OCI-LY1 (cell line): ENCODE measurements at regions not wholly inside any gene's neighbourhood (a gene's known extent, or its start where the extent isn't known, plus 50 kb on each side); places are given as distances from the start of the nearest gene placed in this dataset.

ENCODE experiments used
- EZH2 ChIP-seq: fragments of 200-600 bp; sonication (generic), shearing (Covaris generic); IDR thresholded peaks from 2 replicates; pipeline ENCODE4 v1.8.0; 2017; ENCODE audit warnings: borderline replicate concordance, mixed run types, mild to moderate bottlenecking, antibody characterized with exemption, low read length, moderate library complexity, mixed read lengths
- TF ChIP-seq, protein P1 (sequence below): fragments of 200-600 bp; sonication (generic), shearing (Covaris generic); IDR thresholded peaks from 2 replicates; pipeline ENCODE4 v1.5.1; 2017; ENCODE audit warnings: mild to moderate bottlenecking, antibody characterized with exemption, low read length, moderate library complexity, mixed read lengths

DNA sequence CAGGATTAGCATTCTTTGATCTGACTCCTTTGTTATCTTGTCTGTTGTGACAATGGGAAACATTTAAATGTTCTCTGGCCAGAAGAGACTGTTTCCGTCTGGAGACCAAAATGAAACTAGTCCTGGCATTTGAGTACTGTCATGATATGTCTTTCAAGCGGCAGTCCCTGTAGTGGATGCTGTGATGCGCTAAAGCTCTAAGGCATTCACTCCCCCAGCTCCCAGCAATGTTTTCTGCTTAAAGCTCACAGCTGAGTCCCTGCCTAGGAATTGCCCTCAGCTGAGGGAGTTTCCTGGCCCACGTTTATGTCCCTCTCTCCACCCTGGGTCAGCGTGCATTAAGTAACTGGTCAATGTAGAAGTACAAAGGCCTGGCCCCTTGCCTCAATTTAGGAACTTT is 109.4 kb downstream of the UCHL5 start:
- TF ChIP-seq, protein P1, sequence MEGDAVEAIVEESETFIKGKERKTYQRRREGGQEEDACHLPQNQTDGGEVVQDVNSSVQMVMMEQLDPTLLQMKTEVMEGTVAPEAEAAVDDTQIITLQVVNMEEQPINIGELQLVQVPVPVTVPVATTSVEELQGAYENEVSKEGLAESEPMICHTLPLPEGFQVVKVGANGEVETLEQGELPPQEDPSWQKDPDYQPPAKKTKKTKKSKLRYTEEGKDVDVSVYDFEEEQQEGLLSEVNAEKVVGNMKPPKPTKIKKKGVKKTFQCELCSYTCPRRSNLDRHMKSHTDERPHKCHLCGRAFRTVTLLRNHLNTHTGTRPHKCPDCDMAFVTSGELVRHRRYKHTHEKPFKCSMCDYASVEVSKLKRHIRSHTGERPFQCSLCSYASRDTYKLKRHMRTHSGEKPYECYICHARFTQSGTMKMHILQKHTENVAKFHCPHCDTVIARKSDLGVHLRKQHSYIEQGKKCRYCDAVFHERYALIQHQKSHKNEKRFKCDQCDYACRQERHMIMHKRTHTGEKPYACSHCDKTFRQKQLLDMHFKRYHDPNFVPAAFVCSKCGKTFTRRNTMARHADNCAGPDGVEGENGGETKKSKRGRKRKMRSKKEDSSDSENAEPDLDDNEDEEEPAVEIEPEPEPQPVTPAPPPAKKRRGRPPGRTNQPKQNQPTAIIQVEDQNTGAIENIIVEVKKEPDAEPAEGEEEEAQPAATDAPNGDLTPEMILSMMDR = no peak
- TF ChIP-seq EZH2 = no peak
